Right renal pelvis (tissue), 4 donors: ENCODE measurements at regions not wholly inside any gene's neighbourhood (a gene's known extent, or its start where the extent isn't known, plus 50 kb on each side); places are given as distances from the start of the nearest gene placed in this dataset.
"Not testable (repeated sequence)": the region's sequence is repeated elsewhere in the genome, so short reads cannot be mapped to it uniquely, and the experiment has no call there.

ENCODE experiments used
- DNase-seq, 4 donors: peaks; one replicate each; pipeline ENCODE4 v3.0.0-alpha.2; 2013; ENCODE audit warnings: low read depth in 4 of 4, low spot score in 3 of 4, missing footprints in 1 of 4

DNA sequence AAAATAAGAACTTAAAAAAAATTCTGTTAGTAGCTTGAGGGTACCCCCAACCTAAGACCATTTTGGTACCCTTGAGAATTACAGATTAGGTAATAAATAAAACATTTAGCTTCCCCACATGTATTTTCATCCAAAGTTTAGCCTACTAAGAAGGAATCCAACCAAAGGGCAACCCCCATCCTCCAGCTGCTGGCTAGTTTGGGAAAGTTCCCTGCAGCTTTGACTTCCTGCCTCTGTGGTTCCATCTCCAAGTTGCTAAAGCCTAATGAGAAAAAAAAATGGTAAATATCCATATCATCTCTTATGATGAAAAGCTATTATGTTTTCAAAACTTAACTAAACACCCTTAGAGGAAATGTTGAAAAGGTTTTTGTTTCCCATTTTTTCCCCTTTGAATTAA lies 547.2 kb downstream of the ANKRD7 start:
- DNase-seq, result no peak

DNA sequence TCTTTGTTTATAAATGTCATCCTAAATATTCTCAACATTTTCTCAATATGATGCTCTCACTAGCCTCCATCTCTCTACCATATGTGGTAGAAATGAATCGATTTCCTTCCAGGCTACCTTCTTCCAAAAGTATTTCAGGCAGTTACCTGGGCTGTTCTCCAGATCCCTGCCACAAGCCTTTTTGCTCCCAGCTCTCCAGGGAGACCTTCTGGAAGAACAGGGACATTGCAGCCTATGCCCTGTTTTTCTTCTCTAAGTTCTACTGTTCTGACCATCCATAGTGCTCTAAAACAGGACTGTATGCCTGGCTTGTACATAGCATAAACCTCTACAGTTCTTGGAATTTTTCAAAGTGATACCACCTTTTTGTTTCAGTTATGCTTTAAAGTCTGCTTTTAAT lies 552.8 kb downstream of the ANKRD7 start:
- no peak for DNase-seq

- no peak for DNase-seq
Measured at GRCh38 chr7:118792682-118793081, 568.2 kb downstream of the ANKRD7 start.

DNA sequence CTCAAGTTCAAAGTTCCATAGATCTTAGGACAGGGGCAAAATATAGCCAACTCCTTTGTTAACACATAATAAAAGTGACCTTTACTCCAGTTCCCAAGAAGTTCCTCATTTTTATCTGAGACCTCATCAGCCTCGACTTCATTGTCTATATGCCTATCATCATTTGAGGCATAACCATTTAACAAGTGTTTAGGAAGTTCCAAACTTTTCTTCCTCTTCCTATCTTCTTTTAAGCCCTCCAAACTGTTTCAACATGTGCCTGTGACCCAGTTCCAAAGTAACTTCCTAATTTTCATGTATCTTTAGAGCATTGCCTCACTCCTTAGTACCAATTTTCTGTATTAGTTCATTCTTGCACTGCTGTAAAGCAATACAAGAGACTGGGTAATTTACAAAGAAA lies 569.1 kb downstream of the ANKRD7 start:
- DNase-seq, result no peak

DNA sequence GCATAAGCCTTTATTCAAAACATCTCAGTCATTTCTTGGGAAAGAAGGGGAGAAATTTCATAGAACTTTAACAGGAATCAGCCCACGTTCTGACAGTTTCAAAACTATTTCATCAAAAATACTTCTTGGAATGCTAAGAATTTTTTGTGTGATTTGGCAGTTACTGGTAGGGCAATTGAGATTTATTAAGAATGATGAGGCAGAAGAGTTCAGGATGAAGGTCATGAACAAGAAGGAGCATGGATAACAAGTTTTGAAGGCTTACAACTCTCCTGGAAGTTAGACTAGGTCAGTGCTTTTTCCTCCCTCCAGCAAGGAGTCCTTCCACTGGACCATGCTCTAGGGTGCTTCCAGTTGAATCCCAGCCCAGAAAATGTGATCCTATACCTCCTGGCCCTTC lies 569.9 kb downstream of the ANKRD7 start:
- no peak for DNase-seq

DNA sequence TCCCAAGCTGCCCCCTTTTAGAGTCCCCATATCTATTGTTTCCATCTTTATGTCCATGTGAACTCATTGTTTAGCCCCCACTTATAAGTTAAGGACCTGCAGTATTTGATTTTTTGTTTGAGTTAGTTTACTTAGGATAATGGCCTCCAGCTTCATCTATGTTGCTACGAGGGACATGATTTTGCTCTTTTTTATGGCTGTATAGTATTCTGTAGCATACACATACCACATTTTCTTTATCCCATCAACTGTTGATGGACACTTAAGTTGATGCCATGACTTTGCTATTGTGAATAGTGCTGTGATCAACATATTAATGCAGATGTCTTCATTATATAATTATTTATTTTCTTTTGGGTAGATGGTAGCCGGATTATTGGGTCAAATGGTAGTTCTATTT lies 576.9 kb downstream of the ANKRD7 start:
- DNase-seq, result no peak

- no peak for DNase-seq
Measured at GRCh38 chr7:118802726-118803125, 578.2 kb downstream of the ANKRD7 start.

- DNase-seq, result no peak
Measured at GRCh38 chr7:118826246-118826645, 601.7 kb downstream of the ANKRD7 start.

GRCh38 chr7:118836933-118837332 lies 612.4 kb downstream of the ANKRD7 start:
- no peak for DNase-seq

- no peak for DNase-seq
Measured at GRCh38 chr7:118839515-118839914, 615.0 kb downstream of the ANKRD7 start.

- DNase-seq, result no peak
Measured at GRCh38 chr7:118843456-118843855, 619.0 kb downstream of the ANKRD7 start.

DNA sequence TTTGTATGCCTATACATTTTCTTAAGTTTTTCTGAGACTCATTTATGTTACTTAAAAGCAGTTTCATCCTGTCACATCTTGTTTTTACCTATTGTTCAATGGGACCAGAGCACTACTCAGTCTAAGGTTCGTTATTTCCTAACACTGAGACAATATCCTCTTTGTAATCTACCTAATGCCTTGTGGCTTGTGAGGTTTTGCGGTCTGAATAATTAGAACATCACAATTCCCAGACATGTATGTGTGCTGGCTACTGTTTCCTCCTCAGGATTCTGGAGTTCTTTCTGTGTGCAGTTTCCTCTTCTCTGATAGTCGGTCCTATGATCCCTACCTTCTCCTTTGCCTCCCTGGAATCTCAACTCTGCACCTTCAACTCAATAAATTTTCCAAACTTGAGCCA lies 620.2 kb downstream of the ANKRD7 start:
- no peak for DNase-seq

GRCh38 chr7:118845791-118846190 lies 621.3 kb downstream of the ANKRD7 start:
- no peak for DNase-seq

DNA sequence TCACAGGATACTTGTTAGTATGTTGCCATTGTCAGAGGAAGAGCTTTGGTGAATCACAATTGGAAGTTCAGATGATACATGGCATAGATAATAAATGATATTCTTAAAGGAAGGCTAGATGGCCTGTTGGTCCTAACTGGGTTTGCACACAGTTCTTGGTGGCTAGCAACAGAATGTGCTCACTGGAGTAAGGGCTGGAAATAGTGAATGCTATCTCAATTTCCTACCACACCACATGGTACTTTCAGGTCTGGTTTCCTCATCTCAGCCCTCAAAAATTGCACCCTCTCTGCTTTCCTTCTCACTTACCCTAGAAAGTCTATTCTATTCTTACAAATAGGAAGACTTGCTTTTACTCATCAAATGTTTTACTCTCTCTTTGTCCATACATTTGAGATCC lies 622.5 kb downstream of the ANKRD7 start:
- no peak for DNase-seq

GRCh38 chr7:118855290-118855689 lies 630.8 kb downstream of the ANKRD7 start:
- DNase-seq, result no peak

DNA sequence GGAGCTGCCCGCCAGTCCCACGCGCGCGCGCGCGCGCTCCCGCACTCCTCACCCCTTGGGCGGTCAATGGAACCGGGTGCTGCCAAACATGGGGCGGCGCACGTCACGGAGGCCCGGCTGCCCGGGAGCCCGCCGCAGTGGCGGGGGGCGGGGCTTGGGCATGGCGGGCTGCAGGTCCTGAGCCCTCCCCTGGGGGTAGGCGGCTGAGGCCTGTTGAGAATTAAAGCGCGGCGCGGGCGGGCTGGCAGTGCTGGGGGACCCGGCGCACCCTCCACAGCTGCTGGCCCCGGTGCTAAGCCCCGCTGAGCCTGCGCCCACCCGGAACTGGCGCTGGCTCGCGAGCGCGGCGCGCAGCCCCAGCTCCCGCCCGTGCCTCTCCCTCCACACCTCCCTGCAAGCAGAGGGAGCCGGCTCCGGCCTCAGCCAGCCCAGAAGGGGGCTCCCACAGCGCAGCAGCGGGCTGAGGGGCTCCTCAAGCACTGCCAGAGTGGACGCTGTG lies 634.2 kb downstream of the ANKRD7 start:
- no peak for DNase-seq

DNA sequence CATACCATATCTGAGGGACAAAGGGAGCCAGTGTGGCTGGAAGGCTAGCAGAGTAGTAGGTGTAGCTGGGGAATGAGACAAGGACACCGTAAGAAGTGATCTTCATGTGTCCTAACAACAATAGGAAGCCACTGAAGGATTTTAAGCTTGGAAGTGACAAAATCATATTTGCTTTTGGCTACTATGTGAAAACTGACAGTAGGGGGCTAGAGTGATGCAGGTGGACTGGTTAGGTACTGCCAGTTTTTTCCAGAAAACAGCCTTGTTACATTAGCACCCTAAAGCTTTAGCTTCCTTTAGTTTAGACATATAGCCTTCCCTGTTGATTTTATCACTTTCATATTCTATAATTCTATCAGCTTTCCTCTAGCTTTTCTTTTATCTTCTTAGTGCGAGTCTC lies 637.1 kb downstream of the ANKRD7 start:
- no peak for DNase-seq

DNA sequence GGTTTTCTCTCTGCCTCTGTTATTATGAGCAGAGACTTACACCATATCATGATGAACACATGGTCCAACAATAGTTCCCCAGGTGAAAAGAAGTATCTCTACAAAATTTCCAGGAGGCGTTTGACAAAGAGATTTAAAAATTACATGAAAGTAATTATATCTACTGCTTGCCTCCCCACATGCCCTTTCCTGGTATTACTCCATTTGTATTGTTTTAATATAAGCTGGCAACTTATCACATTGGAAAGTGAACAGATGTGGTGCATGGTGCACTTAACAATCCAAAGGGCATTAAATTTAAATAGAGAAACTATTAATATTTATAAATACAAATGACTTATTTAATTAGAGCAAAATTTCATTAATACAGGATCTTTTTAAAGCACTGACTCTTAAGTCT lies 638.2 kb downstream of the ANKRD7 start:
- no peak for DNase-seq

DNA sequence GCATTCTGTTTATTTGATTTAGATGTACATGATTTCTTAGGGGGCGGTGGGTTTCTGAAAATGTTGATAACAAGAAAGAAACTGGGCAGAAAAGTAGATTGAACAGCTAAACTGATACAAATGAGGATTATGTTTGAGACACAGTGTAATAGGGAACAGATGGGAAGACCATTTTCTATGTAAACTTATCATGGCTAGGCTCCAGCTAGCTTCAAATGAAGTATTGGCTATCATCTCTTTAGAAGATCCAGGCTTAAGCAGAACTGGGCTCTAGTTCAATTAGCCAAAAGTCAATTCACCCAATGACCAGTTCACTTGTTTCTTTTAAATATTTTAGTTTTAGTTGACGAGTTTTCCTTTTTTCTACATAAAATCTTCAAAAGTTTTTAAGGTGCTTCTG lies 639.5 kb downstream of the ANKRD7 start:
- DNase-seq, result no peak

DNA sequence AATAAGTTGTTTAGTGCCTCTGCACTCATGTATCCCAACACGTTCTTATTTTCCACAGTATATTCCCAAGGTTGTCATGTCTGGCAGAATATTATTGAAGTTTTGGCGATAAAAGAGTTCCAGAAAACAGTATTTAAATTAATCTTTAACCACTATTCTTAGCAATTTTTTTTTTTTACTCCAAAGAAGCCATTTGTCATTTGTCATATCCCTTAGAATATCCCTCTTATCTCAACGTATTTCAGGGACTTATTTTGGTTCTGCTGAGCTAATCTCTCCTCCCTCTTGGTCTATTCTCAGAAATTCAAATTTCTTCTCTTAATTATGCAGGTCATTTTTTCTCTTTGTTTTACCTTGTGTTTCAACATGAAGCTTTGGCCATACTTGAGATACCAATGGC lies 643.4 kb downstream of the ANKRD7 start:
- no peak for DNase-seq

DNA sequence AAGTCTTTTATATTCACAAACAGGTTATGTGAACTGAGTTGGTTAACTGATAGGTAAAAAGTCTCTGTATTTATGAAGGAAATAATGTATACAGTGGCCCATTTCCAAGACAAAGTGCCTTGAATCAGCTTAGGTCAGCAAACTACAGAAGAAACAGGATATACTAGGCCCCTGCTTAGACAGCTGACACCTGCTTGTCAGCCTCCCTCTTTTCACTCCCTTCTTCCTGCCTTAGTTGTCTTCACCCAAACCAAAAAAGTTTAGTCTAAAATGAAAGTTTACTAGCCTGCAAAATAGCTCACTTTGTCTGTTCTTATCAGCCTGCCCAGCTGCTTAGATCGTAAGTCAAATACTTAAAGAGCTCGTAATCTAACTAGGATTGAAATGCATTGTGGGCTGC lies 644.6 kb downstream of the ANKRD7 start:
- not testable (repeated sequence) for DNase-seq

DNA sequence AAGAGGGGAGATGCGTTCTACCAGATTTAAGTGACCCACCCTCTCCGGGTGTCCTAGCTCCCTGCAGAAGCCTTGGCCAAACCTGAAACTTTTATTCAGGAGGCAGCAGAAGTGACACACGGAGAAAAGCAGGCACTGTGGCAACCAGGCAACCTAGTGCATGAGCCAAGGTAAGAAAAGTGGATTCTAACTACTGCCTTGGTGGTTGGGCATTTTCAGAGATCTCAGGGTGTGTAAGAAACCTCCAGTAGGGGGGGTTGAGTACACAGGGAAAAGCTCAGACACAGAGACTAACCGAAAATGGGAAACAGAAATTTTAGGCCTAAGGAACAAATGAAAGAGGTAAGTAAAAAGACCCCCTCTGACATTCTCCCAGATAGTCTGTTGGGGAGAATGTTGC lies 645.7 kb downstream of the ANKRD7 start:
- DNase-seq, result no peak

DNA sequence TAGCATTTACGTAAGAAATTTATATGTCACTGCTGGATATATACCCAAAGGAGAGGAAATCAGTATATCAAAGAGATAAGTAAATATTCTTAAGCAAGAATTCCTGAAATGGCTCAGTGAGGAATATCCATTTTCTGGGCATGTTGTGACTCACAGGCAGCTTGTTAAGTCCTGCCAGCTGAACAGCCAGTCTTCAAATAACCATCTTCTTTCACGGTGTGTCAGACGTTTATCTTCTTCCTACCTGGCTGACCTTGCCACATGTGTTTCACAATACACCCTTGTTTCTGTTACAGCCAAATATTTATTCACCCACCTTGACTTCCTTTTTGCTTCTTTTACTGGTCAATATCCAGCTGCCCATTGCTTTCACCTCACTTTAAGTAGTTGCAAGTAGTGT lies 648.1 kb downstream of the ANKRD7 start:
- no peak for DNase-seq

DNA sequence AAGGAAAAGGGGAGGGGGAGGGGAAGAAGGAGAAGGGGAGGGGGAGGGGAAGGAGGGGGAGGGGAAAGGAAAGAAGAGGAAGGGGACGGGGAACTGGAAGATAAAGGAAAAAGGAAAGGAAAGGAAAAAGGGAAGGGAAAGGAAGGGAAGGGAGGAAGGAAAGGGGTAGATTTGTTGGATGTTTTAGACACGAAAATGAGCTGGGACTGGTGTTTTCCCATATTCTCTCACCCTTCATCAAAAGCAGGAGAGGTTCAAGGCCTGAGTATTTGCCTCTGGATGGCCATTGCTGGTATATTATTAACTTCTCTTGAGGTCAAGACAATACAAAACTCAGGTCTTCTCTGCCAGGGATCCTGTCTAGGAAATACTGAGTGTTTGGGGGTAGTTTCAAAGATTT lies 652.7 kb downstream of the ANKRD7 start:
- no peak for DNase-seq
